ENCODE measurements at regions not wholly inside any gene's neighbourhood (a gene's known extent, or its start where the extent isn't known, plus 50 kb on each side); places are given as distances from the start of the nearest gene placed in this dataset.

DNA sequence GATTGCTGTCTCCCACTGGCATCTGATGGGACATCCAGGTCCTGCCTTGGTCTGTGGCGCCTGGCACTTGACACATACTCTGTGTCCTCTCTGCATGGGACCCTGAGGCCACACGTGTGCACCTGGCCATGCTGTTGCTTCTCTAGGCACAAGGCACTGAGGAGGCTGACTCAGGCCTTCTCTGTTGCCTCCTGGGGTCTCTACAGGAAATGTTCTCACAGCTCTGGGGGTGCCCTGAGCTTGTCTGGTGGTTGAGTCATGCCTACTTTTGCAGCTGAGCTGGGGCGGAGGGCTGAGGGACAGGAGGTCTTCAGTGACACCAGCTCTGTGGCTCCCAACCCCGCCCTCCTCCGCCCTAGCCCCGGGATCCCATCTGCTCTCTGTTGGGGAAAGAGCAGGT, 207.0 kb upstream of the HS6ST1 start:
- Histone ChIP-seq H3K9ac (ENCODE audit: insufficient read depth, low read depth, low read length) (no peak overlapping the region), H3K4me2 (ENCODE audit: low read depth, low read length) (no peak overlapping the region), H3K9me3 (ENCODE audit: low read length) (no peaks in the 10 kb centered on the region), H3K27me3 (ENCODE audit: control insufficient read depth in 1 of 2, insufficient read depth in 2 of 2, low read length in 2 of 2) (peaks cover 5 to 48% of the 10 kb centered on the region in 2 experiments; a peak in 4 of 5 replicates), H3K4me3 (replicated peaks in 1 of 3; ENCODE audit: insufficient read depth in 1 of 3, low read depth in 2 of 3, low read length in 3 of 3) (no peak overlapping the region), H4K20me1 (ENCODE audit: insufficient read depth, low read length) (no peaks in the 10 kb centered on the region), H2AFZ (ENCODE audit: low read length) (no peak overlapping the region), H3K79me2 (ENCODE audit: insufficient read depth, low read length) (no peaks in the 10 kb centered on the region), H3K4me1 (ENCODE audit: insufficient read depth, low read length) (no peaks in the 10 kb centered on the region), H3K27ac (ENCODE audit: extremely low read length, insufficient read depth, low read length) (no peak overlapping the region), H3K36me3 (replicated peaks in 1 of 2; ENCODE audit: control insufficient read depth in 1 of 2, insufficient read depth in 2 of 2, low read length in 2 of 2) (no peaks in the 10 kb centered on the region)
- DNase-seq (ENCODE audit: low spot score) (no peak), ATAC-seq (no peak; the same call in 2 of the 3 replicates), FAIRE-seq (no peak)
- intact Hi-C loops (cut with micrococcal nuclease; ENCODE audit: unreplicated experiment) (loop anchor here (5.0 kb wide), 1 partner anchor 1293 kb away; no protein-coding TSS in a partner anchor), in situ Hi-C loops (cut with HindIII; ENCODE audit: extremely low pct_ligation_motif_present, low pct_unique_long_range_greater_than_20kb) (no loop called here)
- CTCF ChIA-PET (ENCODE audit: low intra/inter-chr PET ratio, low total read pairs): no interaction called here
- WGBS (ENCODE audit: low lambda C conversion rate): 0% methylated on average over 1 of the region's 6 CpGs
- no peak for TF ChIP-seq RBFOX2 (IDR thresholded peaks at IDR 0.05; ENCODE audit: low read depth, low read length)
- TF ChIP-seq KDM1A (CRISPR knock-in tag; IDR thresholded peaks at IDR 0.05): no peak
- no peak for TF ChIP-seq PHB2 (IDR thresholded peaks at IDR 0.05; ENCODE audit: partially characterized antibody)
- POLR2A ChIA-PET: no interaction called here
- no TSS peak for BruUV-seq (replicated peaks)

DNA sequence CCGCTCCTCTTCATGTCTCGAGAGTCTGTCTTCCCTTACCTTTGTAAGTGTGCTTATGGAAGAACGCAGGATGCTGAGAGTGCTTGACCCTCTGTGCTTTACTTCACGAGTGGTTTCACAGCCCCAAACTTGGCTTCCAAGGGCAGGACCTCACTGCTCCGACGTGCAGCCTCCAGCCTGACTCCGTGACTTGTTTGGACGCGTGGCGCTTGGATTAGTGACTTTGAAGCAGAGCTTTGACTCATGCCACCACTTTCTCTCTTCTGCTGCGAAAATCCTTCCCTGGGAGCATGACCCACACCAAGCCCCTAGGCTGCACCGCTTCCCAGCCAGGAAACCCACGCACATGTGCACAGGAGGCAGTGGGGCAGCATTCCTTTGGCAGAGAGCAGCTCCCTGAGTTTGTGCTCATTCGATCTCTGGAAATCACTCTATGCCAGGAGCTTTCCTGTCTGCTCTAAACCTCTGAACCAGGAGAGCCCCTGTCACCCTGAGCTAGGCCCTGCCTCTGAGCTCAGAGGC, 207.8 kb upstream of the HS6ST1 start:
- Histone ChIP-seq H3K9ac (ENCODE audit: insufficient read depth, low read depth, low read length) (no peak overlapping the region), H3K4me3 (replicated peaks in 1 of 3; ENCODE audit: insufficient read depth in 1 of 3, low read depth in 2 of 3, low read length in 3 of 3) (no peak overlapping the region), H3K4me1 (ENCODE audit: insufficient read depth, low read length) (no peaks in the 10 kb centered on the region), H3K36me3 (replicated peaks in 1 of 2; ENCODE audit: control insufficient read depth in 1 of 2, insufficient read depth in 2 of 2, low read length in 2 of 2) (no peaks in the 10 kb centered on the region), H3K79me2 (ENCODE audit: insufficient read depth, low read length) (no peaks in the 10 kb centered on the region), H2AFZ (ENCODE audit: low read length) (no peak overlapping the region), H3K9me3 (ENCODE audit: low read length) (no peaks in the 10 kb centered on the region), H3K4me2 (ENCODE audit: low read depth, low read length) (no peak overlapping the region), H3K27me3 (ENCODE audit: control insufficient read depth in 1 of 2, insufficient read depth in 2 of 2, low read length in 2 of 2) (peaks cover 5 to 45% of the 10 kb centered on the region in 2 experiments; a peak in 4 of 5 replicates), H4K20me1 (ENCODE audit: insufficient read depth, low read length) (no peaks in the 10 kb centered on the region), H3K27ac (ENCODE audit: extremely low read length, insufficient read depth, low read length) (no peak overlapping the region)
- POLR2A ChIA-PET: no interaction called here
- peak; percentile 12; the same call in 1 of the 3 replicates for ATAC-seq
- WGBS (ENCODE audit: low lambda C conversion rate): 48% methylated on average over 14 of the region's 14 CpGs
- intact Hi-C loops (cut with micrococcal nuclease; ENCODE audit: unreplicated experiment): loop anchor here (5.0 kb wide), 1 partner anchor 1294 kb away; no protein-coding TSS in a partner anchor
- no TSS peak for BruUV-seq (replicated peaks)
- FAIRE-seq: no peak
- CTCF ChIA-PET (ENCODE audit: low intra/inter-chr PET ratio, low total read pairs): no interaction called here
- in situ Hi-C loops (cut with HindIII; ENCODE audit: extremely low pct_ligation_motif_present, low pct_unique_long_range_greater_than_20kb): no loop called here
- no peak for DNase-seq (ENCODE audit: low spot score)
- TF ChIP-seq ARNT (IDR thresholded peaks at IDR 0.05): no peak
- TF ChIP-seq ZNF562 (CRISPR knock-in tag; IDR thresholded peaks at IDR 0.05; ENCODE audit: borderline replicate concordance): no peak
- no peak for TF ChIP-seq GZF1 (CRISPR knock-in tag; IDR thresholded peaks at IDR 0.05)
